WERI-Rb-1 (cell line): ENCODE measurements at regions not wholly inside any gene's neighbourhood (a gene's known extent, or its start where the extent isn't known, plus 50 kb on each side); places are given as distances from the start of the nearest gene placed in this dataset.

Source experiments
- DNase-seq: peaks from one replicate; pipeline ENCODE4 v3.0.0-alpha.2; 2020
- H3K27ac ChIP-seq: fragments of 250-450 bp; sonication (Bioruptor Pico); 2 replicates; pipeline ENCODE4 v1.5.1; 2020; ENCODE audit warnings: mild to moderate bottlenecking, moderate library complexity
- H3K27me3 ChIP-seq: fragments of 250-450 bp; sonication (Bioruptor Pico); 2 replicates; pipeline ENCODE4 v1.5.1; 2021; ENCODE audit warnings: mild to moderate bottlenecking, low read depth, moderate library complexity; ENCODE audit not compliant: insufficient read depth, severe bottlenecking
- H3K36me3 ChIP-seq: fragments of 250-450 bp; sonication (Bioruptor Pico); 2 replicates; pipeline ENCODE4 v1.5.1; 2020; ENCODE audit warnings: mild to moderate bottlenecking, moderate library complexity
- H3K4me3 ChIP-seq: 2 replicates; pipeline ENCODE4 v1.5.1; 2011; ENCODE audit warnings: low read depth, mild to moderate bottlenecking, control low read depth, low read length
- H3K9me3 ChIP-seq: fragments of 250-450 bp; sonication (Bioruptor Pico); 2 replicates; pipeline ENCODE4 v1.5.1; 2021; ENCODE audit warnings: mild to moderate bottlenecking, moderate library complexity; ENCODE audit not compliant: severe bottlenecking
- CTCF ChIP-seq: IDR thresholded peaks from 2 replicates; pipeline ENCODE4 v1.5.1; 2011; ENCODE audit warnings: low read depth, mild to moderate bottlenecking, control low read depth, inconsistent platforms, low read length

- H3K36me3 ChIP-seq, result no peaks in the 10 kb centered on the region
- no peak for TF ChIP-seq CTCF
- H3K9me3 ChIP-seq, result peaks cover 2% of the 10 kb centered on the region
- H3K27ac ChIP-seq, result no peak overlapping the region; the same call in 1 of the 2 replicates
- DNase-seq, result no peak
- H3K27me3 ChIP-seq, result no peaks in the 10 kb centered on the region
- no peak overlapping the region for H3K4me3 ChIP-seq
Measured at GRCh38 chr1:67947114-67947513, 103.3 kb downstream of the DIRAS3 start.

- H3K36me3 ChIP-seq, result no peaks in the 10 kb centered on the region
- H3K9me3 ChIP-seq, result peaks cover 2% of the 10 kb centered on the region
- no peaks in the 10 kb centered on the region for H3K27me3 ChIP-seq
- H3K27ac ChIP-seq, result peak overlapping the region; percentile 75
- H3K4me3 ChIP-seq, result no peak overlapping the region; the same call in 1 of the 2 replicates
- no peak for TF ChIP-seq CTCF
- peak; percentile 84 for DNase-seq
Measured at GRCh38 chr1:67945733-67946374, 104.6 kb downstream of the DIRAS3 start.

DNA sequence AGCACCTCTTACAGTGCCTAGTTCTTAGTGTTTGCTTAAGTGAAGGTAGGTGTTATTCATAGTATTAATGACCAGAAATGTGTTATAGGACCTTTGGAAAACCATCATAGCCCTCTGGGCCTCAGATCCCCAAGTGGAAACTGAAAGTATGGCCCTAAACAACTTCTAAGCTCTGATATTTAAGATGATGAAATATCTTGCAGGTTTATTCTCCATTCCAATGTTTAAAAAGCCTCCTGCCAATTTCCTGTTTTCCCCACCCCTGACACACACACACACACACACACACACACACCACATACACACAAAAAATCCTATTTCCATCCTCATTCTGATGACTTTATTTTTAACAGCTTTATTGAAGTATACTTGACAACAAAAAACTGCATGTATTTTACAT, 108.2 kb downstream of the DIRAS3 start:
- TF ChIP-seq CTCF, result no peak
- peaks cover 2% of the 10 kb centered on the region for H3K9me3 ChIP-seq
- H3K27me3 ChIP-seq, result no peaks in the 10 kb centered on the region
- no peak overlapping the region for H3K4me3 ChIP-seq
- H3K27ac ChIP-seq, result no peak overlapping the region
- DNase-seq, result no peak
- no peaks in the 10 kb centered on the region for H3K36me3 ChIP-seq

DNA sequence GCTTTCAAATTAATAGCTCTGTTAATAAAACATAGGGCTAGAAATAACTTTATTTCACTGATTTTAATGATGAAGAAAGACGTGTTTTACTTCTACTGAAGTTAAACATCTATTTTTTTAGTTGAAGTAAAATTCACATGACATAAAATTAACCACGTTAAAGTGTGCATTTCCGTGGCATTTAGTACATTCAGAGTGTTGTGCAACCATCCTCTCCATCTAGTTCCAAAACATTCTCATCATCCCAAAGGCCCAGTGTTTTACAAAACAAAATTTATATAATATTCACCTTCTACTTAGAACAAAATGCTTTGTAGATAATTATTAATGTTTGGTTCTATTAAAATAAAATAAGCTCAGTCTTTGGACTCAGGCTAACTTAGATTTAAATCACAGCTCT, 108.5 kb upstream of the GNG12 start:
- TF ChIP-seq CTCF, result no peak
- H3K27ac ChIP-seq, result no peak overlapping the region
- no peak for DNase-seq

GRCh38 chr1:67941155-67941554, 107.9 kb upstream of the GNG12 start:
- Histone ChIP-seq H3K27ac (no peak overlapping the region), H3K9me3 (peaks cover 2% of the 10 kb centered on the region), H3K27me3 (no peaks in the 10 kb centered on the region), H3K4me3 (no peak overlapping the region), H3K36me3 (no peaks in the 10 kb centered on the region)
- no peak for DNase-seq
- no peak for TF ChIP-seq CTCF

More for the DNA sequence above, 108.5 kb upstream of the GNG12 start:
- no peaks in the 10 kb centered on the region for H3K36me3 ChIP-seq
- no peaks in the 10 kb centered on the region for H3K27me3 ChIP-seq
- no peak overlapping the region for H3K4me3 ChIP-seq
- peaks cover 2% of the 10 kb centered on the region for H3K9me3 ChIP-seq

DNA sequence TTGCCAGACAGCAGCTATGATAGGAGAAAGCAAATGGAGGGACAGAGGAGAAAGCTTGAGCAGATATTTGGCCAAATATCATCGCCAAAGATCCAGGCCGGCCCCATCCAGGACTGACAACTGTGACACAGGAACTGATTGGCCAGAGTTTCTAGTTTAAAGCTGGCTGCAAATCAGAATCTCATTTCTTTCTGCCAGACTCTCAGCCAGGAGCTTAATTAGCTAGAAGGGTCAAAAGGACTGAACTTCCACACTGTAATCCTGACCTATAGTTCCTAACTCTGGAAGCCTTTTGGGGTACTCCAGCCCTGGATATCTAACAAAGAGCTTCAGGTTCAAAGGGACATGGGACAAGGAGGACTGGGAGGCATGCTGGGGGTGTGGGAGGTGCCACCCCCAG, 106.7 kb upstream of the GNG12 start:
- Histone ChIP-seq H3K9me3 (no peaks in the 10 kb centered on the region), H3K27me3 (no peaks in the 10 kb centered on the region), H3K27ac (no peak overlapping the region; the same call in 1 of the 2 replicates), H3K36me3 (no peaks in the 10 kb centered on the region), H3K4me3 (no peak overlapping the region)
- DNase-seq, result no peak
- no peak for TF ChIP-seq CTCF
